CD4-positive, CD25-positive, alpha-beta regulatory T cell (primary cell): ENCODE measurements at regions not wholly inside any gene's neighbourhood (a gene's known extent, or its start where the extent isn't known, plus 50 kb on each side); places are given as distances from the start of the nearest gene placed in this dataset.

Experiments used
- ATAC-seq, 2 donors: fragments of 150-1000 bp; cut with Tn5 transposase; one replicate each; pipeline ENCODE4 v1.10.0; 2021; ENCODE audit warnings: low read depth in 2 of 2, moderate number of reproducible peaks in 2 of 2, moderate library complexity in 1 of 2
- DNase-seq, 3 donors: peaks; one replicate each; pipeline versions ENCODE4 v3.0.0 to v3.0.0-alpha.2; 2012 to 2022; ENCODE audit warnings: mixed read lengths in 1 of 3
- H3K27ac ChIP-seq: one replicate; pipeline ENCODE4 v1.7.0; 2013; ENCODE audit warnings: mild to moderate bottlenecking, low read length; ENCODE audit not compliant: insufficient read depth, poor library complexity, severe bottlenecking
- H3K27me3 ChIP-seq: one replicate; pipeline ENCODE4 v1.7.0; 2013; ENCODE audit warnings: low read length; ENCODE audit not compliant: control insufficient read depth, insufficient read depth
- H3K36me3 ChIP-seq: one replicate; pipeline ENCODE4 v1.7.0; 2013; ENCODE audit warnings: mild to moderate bottlenecking, low read length, moderate library complexity; ENCODE audit not compliant: control insufficient read depth, insufficient read depth
- H3K4me1 ChIP-seq: 2 replicates; pipeline ENCODE4 v1.7.0; 2013; ENCODE audit warnings: mild to moderate bottlenecking, low read length; ENCODE audit not compliant: insufficient read depth, control insufficient read depth, poor library complexity, severe bottlenecking
- H3K4me3 ChIP-seq: one replicate; pipeline ENCODE4 v1.7.0; 2013; ENCODE audit warnings: low read depth, mild to moderate bottlenecking, low read length, moderate library complexity
- H3K9me3 ChIP-seq, 2 experiments: 1 replicate in 1 of 2; 2 replicates in 1 of 2; pipeline ENCODE4 v1.7.0; 2013; ENCODE audit warnings: low read length in 2 of 2, mild to moderate bottlenecking in 1 of 2, moderate library complexity in 1 of 2; ENCODE audit not compliant: control insufficient read depth in 2 of 2
- H3K27ac Mint-ChIP-seq, 3 donors: one replicate each; pipeline ENCODE4 v1.8.0; 2020 to 2022; ENCODE audit warnings: mild to moderate bottlenecking in 3 of 3, mixed read lengths in 3 of 3, moderate library complexity in 2 of 3
- H3K27me3 Mint-ChIP-seq: one replicate; pipeline ENCODE4 v1.8.0; 2022; ENCODE audit warnings: mild to moderate bottlenecking, mixed read lengths
- H3K36me3 Mint-ChIP-seq: one replicate; pipeline ENCODE4 v1.8.0; 2020; ENCODE audit warnings: mixed read lengths
- H3K4me1 Mint-ChIP-seq, 4 donors: one replicate each; pipeline ENCODE4 v1.8.0; 2020 to 2022; ENCODE audit warnings: mixed read lengths in 4 of 4, mild to moderate bottlenecking in 1 of 4
- H3K4me3 Mint-ChIP-seq, 4 donors: one replicate each; pipeline ENCODE4 v1.8.0; 2020 to 2022; ENCODE audit warnings: mild to moderate bottlenecking in 4 of 4, mixed read lengths in 4 of 4, moderate library complexity in 3 of 4
- H3K9me3 Mint-ChIP-seq, 7 donors: one replicate each; pipeline ENCODE4 v1.8.0; 2020 to 2022; ENCODE audit warnings: mixed read lengths in 7 of 7, mild to moderate bottlenecking in 3 of 7, moderate library complexity in 2 of 7

DNA sequence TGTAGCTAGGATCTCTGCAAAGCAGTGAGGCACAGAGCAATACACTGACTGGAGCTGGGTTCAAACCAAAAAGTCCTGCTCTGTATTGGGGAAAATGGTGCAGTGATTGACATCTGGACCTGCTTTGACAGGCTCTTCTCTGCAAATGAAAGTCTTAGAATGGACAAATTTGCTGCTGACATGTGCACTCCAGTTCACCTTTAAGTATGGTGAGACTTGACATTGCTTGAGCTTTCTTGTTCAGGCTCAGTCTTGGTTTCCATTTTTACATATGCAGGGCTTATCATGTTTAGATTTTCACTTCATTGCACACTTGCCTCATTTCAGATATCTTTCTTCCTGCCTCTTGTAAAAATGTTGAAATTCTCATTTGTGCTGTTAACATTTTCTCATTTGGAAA is 1655.0 kb downstream of the MRPL39 start:
- no peaks in the 10 kb centered on the region for H3K36me3 ChIP-seq
- H3K4me1 ChIP-seq: no peaks in the 10 kb centered on the region
- no peak overlapping the region for H3K4me3 ChIP-seq
- H3K9me3 ChIP-seq: no peaks in the 10 kb centered on the region
- Mint-ChIP-seq H3K27ac (no peak overlapping the region), H3K9me3 (peaks cover 0 to 7% (median 0%) of the 10 kb centered on the region in 7 donors), H3K27me3 (no peaks in the 10 kb centered on the region), H3K4me3 (no peak overlapping the region), H3K36me3 (no peaks in the 10 kb centered on the region), H3K4me1 (peaks cover 6 to 22% (median 12%) of the 10 kb centered on the region in 4 donors)
- DNase-seq (no peak), ATAC-seq (no peak)
- no peak overlapping the region for H3K27ac ChIP-seq
- no peaks in the 10 kb centered on the region for H3K27me3 ChIP-seq

DNA sequence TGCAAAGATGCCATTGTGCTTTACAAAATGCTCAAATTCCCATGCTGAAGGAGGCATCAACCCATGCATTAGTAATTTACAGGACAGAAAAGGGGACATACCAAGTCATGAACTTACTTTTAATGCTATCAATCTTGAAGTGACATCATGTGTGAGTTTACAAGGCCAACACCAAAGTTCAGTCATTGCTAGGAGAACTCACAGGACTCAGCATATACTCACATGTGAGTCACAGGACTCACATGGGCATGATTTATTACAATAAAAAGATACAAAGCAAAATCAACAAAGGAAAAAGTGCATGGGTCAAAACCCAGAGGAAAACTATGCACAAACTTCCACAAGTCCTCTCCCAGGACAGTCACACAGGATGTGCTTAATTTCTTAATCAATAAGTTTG is 1656.0 kb downstream of the MRPL39 start:
- Histone ChIP-seq H3K4me3 (no peak overlapping the region), H3K4me1 (no peaks in the 10 kb centered on the region), H3K27me3 (no peaks in the 10 kb centered on the region), H3K36me3 (no peaks in the 10 kb centered on the region), H3K9me3 (no peaks in the 10 kb centered on the region), H3K27ac (no peak overlapping the region)
- Mint-ChIP-seq H3K4me1 (peaks cover 6 to 22% (median 12%) of the 10 kb centered on the region in 4 donors), H3K9me3 (peaks cover 0 to 10% (median 1%) of the 10 kb centered on the region in 7 donors), H3K36me3 (no peaks in the 10 kb centered on the region), H3K4me3 (no peak overlapping the region), H3K27ac (no peak overlapping the region), H3K27me3 (no peaks in the 10 kb centered on the region)
- ATAC-seq: no peak
- DNase-seq: no peak

DNA sequence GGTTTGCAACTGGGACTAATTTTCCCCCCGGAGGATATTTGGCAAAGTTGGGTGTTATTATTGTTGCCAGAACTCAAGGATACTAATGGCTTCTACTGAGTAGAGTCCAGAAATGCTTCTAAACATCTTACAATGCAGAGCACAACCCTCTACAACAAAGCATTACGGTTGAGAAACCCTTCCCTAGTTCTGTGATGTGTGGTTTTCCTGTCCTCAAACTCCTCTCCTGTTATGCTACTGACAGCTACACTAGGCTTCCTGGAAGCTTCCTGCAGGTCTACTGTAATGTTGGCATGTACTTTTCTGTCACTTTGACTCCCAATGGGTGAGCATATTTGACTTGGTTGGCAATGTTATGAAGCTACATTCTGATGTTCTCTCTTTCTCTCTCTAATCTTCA is 1656.9 kb downstream of the MRPL39 start:
- no peaks in the 10 kb centered on the region for H3K36me3 Mint-ChIP-seq
- peaks cover under 1 to 18% (median 8%) of the 10 kb centered on the region in 4 donors for H3K4me1 Mint-ChIP-seq
- H3K27me3 Mint-ChIP-seq: no peaks in the 10 kb centered on the region
- H3K9me3 Mint-ChIP-seq: peaks cover 0 to 7% (median 1%) of the 10 kb centered on the region in 7 donors
- Histone ChIP-seq H3K9me3 (no peaks in the 10 kb centered on the region), H3K4me3 (no peak overlapping the region), H3K36me3 (no peaks in the 10 kb centered on the region), H3K27me3 (no peaks in the 10 kb centered on the region), H3K4me1 (no peaks in the 10 kb centered on the region), H3K27ac (no peak overlapping the region)
- no peak overlapping the region for H3K27ac Mint-ChIP-seq
- ATAC-seq (no peak), DNase-seq (no peak)
- H3K4me3 Mint-ChIP-seq: no peak overlapping the region

DNA sequence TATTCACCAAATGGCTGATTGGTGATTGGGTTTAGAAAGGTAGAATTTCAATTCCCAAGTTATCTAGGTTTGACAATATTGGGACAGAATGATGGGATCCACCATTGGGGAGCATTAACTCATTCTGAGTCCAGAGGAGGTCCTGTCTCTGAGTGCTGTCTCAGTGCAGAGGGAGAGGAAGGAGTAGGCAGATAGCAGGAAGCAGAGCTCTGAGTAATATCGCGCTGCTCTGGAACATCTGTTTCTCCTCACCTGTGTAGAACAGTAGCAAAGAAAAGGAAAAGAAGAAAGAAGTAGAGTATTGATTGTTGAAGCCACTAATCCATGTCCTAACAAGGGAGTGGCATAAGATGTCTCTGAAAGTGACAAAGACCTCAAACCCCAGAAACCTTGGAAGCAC is 1657.8 kb downstream of the MRPL39 start:
- Histone ChIP-seq H3K27me3 (no peaks in the 10 kb centered on the region), H3K4me3 (no peak overlapping the region), H3K4me1 (no peaks in the 10 kb centered on the region), H3K27ac (no peak overlapping the region), H3K9me3 (no peaks in the 10 kb centered on the region), H3K36me3 (no peaks in the 10 kb centered on the region)
- peaks cover 0 to 16% (median 6%) of the 10 kb centered on the region in 4 donors for H3K4me1 Mint-ChIP-seq
- H3K4me3 Mint-ChIP-seq: no peak overlapping the region
- no peak overlapping the region for H3K27ac Mint-ChIP-seq
- no peaks in the 10 kb centered on the region for H3K36me3 Mint-ChIP-seq
- no peaks in the 10 kb centered on the region for H3K27me3 Mint-ChIP-seq
- DNase-seq (no peak), ATAC-seq (no peak)
- peaks cover 0 to 7% (median 1%) of the 10 kb centered on the region in 7 donors for H3K9me3 Mint-ChIP-seq

DNA sequence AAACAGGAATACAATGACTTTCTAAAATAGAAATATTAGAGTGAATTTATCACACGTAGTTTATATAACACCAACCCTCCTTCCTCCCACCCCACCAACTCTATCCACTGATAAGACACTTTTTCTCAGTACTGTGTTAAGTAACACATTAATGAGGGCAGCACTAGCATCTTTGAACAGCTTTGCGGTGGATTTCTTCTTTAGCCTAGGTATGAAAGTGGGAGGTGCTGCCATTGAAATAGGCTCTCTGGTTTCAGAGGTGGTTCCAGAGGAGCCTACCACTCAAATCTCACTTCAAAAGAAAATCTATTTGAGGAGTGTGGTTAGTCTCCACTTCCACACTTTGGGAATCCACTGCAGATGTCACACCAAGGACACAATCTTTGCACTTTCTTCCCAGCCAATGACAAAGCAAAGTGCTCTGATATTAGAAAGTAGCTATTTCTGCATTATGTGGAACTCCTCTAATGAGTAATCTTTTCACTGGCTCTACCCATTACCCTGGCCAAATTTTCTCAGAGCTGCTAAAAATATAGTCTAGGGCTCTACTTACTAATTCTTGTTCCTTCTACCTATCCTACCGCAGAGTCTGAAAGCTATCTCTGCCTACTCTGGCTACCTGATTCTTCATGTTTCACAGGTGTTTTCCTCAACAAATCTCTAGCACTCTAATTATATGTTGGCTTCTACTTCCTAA is 1667.8 kb downstream of the MRPL39 start:
- H3K4me1 ChIP-seq: no peaks in the 10 kb centered on the region
- Mint-ChIP-seq H3K4me1 (peaks cover 0 to 2% (median 0%) of the 10 kb centered on the region in 4 donors), H3K4me3 (no peak overlapping the region), H3K36me3 (no peaks in the 10 kb centered on the region), H3K27ac (no peak overlapping the region), H3K27me3 (no peaks in the 10 kb centered on the region), H3K9me3 (peaks cover 0 to 3% (median 0%) of the 10 kb centered on the region in 7 donors)
- H3K4me3 ChIP-seq: no peak overlapping the region
- ATAC-seq (no peak), DNase-seq (no peak)
- H3K27ac ChIP-seq: no peak overlapping the region
- no peaks in the 10 kb centered on the region for H3K36me3 ChIP-seq
- H3K9me3 ChIP-seq: no peaks in the 10 kb centered on the region
- H3K27me3 ChIP-seq: no peaks in the 10 kb centered on the region

DNA sequence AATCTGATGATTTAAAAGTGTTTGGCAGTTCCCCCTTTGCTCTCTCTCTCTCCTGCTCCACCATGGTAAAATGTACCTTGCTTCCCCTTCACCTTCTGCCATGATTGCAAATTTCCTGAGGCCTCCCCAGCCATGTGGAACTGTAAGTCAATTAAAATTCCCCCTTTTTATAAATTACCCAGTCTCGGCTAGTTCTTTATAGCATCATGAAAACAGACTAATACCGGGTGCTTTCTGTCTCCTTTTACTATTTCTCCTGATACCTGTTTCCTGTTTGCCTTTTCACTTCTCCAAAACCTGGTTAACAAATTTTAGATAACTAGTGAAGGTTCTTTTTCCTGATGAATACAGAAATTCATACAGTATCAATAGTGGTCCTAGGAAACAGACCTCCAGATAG is 1670.3 kb downstream of the MRPL39 start:
- Histone ChIP-seq H3K27me3 (no peaks in the 10 kb centered on the region), H3K36me3 (no peaks in the 10 kb centered on the region), H3K9me3 (no peaks in the 10 kb centered on the region), H3K27ac (no peak overlapping the region), H3K4me1 (no peaks in the 10 kb centered on the region), H3K4me3 (no peak overlapping the region)
- Mint-ChIP-seq H3K9me3 (peaks cover 0 to 6% (median 0%) of the 10 kb centered on the region in 7 donors), H3K4me3 (no peak overlapping the region), H3K4me1 (peaks cover 0 to 2% (median 0%) of the 10 kb centered on the region in 4 donors), H3K36me3 (no peaks in the 10 kb centered on the region), H3K27me3 (no peaks in the 10 kb centered on the region), H3K27ac (no peak overlapping the region)
- no peak for DNase-seq
- ATAC-seq: no peak

DNA sequence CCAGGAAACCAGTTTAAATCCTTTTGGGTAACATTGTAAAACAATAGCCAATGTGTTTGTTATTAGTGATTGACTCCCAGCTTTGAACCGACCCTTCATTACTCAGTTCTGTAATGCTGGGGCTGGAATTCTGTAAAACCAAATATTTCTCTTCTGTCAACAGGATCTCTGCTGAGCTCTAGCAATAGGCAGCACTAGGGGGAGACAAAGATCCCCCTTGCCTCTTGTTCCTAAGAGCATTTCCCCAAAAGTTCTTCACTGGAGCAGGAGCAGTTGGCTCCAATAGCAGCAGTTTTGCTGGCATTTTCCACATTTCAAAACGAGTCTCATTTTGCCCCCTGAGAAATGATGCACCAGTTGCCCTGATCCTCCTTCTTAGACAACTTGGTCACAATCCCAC is 1671.1 kb downstream of the MRPL39 start:
- Histone ChIP-seq H3K4me3 (no peak overlapping the region), H3K36me3 (no peaks in the 10 kb centered on the region), H3K4me1 (no peaks in the 10 kb centered on the region), H3K9me3 (no peaks in the 10 kb centered on the region), H3K27ac (no peak overlapping the region), H3K27me3 (no peaks in the 10 kb centered on the region)
- Mint-ChIP-seq H3K4me1 (peaks cover 0 to 2% (median 0%) of the 10 kb centered on the region in 4 donors), H3K9me3 (peaks cover 0 to 6% (median 0%) of the 10 kb centered on the region in 7 donors), H3K27ac (no peak overlapping the region), H3K36me3 (no peaks in the 10 kb centered on the region), H3K27me3 (no peaks in the 10 kb centered on the region), H3K4me3 (no peak overlapping the region)
- peak in 1 of 3 donors; percentile 16 for DNase-seq
- ATAC-seq: no peak

DNA sequence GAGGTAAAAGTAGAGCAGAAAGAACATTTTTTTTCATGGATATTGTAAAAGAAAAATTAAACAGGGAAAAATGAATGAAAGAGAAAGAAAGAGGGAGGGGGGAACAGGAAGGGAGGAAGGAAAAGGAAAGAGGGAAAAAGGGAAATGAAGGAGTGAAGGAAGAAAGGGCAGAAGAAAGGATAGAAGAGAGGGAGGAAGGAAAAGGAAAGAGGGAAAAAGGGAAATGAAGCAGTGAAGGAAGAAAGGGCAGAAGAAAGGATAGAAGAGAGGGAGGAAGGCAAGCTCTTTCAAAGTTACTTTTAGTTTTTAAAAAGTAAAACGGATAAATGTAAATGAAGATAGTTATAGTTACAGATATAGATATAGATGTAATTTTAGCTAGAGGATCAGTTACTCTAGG is 1676.7 kb downstream of the MRPL39 start:
- no peaks in the 10 kb centered on the region for H3K4me1 Mint-ChIP-seq
- H3K36me3 ChIP-seq: no peaks in the 10 kb centered on the region
- no peak for ATAC-seq
- no peaks in the 10 kb centered on the region for H3K36me3 Mint-ChIP-seq
- no peak overlapping the region for H3K27ac ChIP-seq
- H3K4me3 Mint-ChIP-seq: no peak overlapping the region
- no peak overlapping the region for H3K4me3 ChIP-seq
- H3K9me3 ChIP-seq: no peaks in the 10 kb centered on the region
- no peak for DNase-seq
- H3K9me3 Mint-ChIP-seq: peaks cover 0 to 6% (median 0%) of the 10 kb centered on the region in 7 donors
- H3K27ac Mint-ChIP-seq: no peak overlapping the region
- H3K4me1 ChIP-seq: no peaks in the 10 kb centered on the region
- no peaks in the 10 kb centered on the region for H3K27me3 Mint-ChIP-seq
- no peaks in the 10 kb centered on the region for H3K27me3 ChIP-seq
